Fibroblast of the aortic adventitia (primary cell): ENCODE measurements at regions not wholly inside any gene's neighbourhood (a gene's known extent, or its start where the extent isn't known, plus 50 kb on each side); places are given as distances from the start of the nearest gene placed in this dataset.

Experiments
- DNase-seq: peaks from one replicate; pipeline ENCODE4 v3.0.0-alpha.2; 2010; ENCODE audit warnings: low read depth
- H3K4me3 ChIP-seq: 2 replicates; pipeline ENCODE4 v1.5.1; 2011; ENCODE audit warnings: low read depth, mild to moderate bottlenecking, control low read depth, low read length, moderate library complexity
- CTCF ChIP-seq: IDR thresholded peaks from 2 replicates; pipeline ENCODE4 v1.5.1; 2011; ENCODE audit warnings: mild to moderate bottlenecking, low read length, control low read depth, inconsistent platforms; ENCODE audit not compliant: insufficient read depth

DNA sequence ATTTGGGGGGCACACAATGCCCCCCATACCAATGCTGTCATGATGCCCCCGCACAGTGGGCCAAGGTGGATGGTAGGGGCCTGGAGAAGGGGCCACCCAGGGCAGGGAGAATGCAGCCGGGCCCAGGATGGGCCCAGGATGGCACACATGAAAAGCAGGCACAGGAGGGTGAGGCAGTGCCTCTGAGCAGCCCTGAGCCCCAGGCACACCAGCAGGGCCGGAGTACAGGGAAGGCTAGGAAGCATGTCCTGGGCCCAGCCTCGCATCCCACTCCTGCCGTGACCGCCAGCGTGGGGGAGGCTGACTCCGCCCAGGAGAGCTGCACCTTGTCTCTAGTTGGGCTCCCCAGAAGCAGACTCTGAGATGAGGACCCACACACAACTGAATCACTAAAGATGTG, 59.3 kb upstream of the TMEM72 start:
- no peak for DNase-seq
- no peak overlapping the region for H3K4me3 ChIP-seq
- TF ChIP-seq CTCF, result no peak

- peak; percentile 71 for TF ChIP-seq CTCF
- DNase-seq, result peak; percentile 78
- H3K4me3 ChIP-seq, result no peak overlapping the region
Measured at GRCh38 chr10:44853148-44853734, 57.9 kb upstream of the TMEM72 start.

DNA sequence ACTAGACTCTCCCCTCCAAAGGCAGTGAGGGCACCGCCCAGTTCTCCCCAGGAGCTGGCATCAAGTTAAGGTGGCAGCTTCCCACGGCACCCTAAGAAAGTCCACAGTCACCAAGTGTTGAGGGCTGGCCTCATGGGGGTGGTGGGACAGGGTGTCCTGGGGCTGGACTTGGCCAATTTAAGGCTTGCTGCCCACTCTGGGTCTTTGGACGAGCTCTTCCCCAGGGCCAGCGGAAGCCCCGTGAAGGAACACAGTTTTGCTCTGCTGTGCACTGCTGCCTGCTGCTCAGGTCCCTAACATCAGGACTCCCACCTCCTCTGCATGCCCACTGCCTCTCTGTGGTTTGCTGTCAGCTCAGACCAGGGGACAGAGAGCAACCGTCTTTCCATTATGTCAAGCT, 57.3 kb upstream of the TMEM72 start:
- no peak overlapping the region for H3K4me3 ChIP-seq
- no peak for DNase-seq
- no peak for TF ChIP-seq CTCF

GRCh38 chr10:44854693-44855350, 56.3 kb upstream of the TMEM72 start:
- DNase-seq, result no peak
- no peak for TF ChIP-seq CTCF
- H3K4me3 ChIP-seq, result no peak overlapping the region

DNA sequence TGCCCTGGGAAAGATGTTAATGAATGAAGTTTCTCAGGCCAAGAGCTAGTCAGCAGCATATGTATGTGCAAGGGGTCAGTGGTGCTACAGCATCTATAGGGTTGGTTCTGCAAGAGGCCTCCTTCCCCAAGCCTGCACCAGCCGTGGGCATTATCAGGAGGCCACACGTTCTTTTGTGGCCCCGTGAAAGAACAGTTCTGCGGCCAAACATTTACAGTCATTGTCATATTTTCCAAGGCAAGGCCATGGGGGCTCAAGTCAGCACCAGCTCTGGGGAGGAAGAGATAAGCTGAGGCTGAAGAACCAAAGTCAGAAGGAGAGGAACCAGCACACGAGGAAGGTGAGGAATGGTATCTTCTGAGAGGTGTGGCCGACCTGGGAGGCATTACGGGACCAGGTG, 54.4 kb upstream of the TMEM72 start:
- no peak for TF ChIP-seq CTCF
- no peak overlapping the region for H3K4me3 ChIP-seq
- DNase-seq, result no peak

DNA sequence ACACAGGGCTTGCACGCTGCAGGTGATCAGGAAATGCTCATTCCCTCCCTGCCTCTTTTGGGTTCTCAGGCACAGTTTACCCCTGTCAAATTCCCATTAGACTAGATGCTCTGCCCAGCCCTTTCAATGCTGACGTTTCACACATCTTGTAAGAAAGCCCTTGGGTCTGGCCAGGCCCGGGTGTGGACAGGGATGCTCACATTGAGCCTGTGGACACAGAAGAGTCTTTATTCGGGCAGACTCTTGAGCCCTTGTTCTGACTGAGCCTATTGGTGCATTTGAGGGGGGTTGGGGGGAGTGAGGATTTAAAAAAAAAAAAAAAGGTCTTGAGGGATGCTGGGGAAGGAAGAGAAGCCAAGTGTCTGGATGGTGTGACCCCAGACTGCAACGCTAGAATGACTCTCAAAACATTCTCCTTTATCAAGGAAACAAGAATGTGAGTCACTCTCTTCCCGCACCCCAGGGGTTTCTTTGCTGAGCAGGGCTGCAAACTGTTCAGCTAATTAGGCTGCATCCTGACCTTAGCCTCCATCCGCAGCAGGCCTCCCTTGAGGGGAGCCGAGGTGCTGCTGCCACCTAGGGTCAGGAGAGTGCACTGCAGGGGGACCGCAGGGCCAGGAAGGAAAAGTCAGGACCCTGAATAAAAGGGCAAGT, 53.6 kb upstream of the TMEM72 start:
- H3K4me3 ChIP-seq, result no peak overlapping the region
- DNase-seq, result peak; percentile 92
- TF ChIP-seq CTCF, result peak; percentile 100
